ENCODE measurements at regions not wholly inside any gene's neighbourhood (a gene's known extent, or its start where the extent isn't known, plus 50 kb on each side); places are given as distances from the start of the nearest gene placed in this dataset.

GRCh38 chr4:58679886-58680285 is 1569.7 kb upstream of the IGFBP7 start:
- DNase-seq: no peak

- no peak for DNase-seq
Measured at GRCh38 chr4:58679051-58679450, 1568.9 kb upstream of the IGFBP7 start.

GRCh38 chr4:58669783-58670182 is 1559.6 kb upstream of the IGFBP7 start:
- DNase-seq: no peak

GRCh38 chr4:58665649-58666048 is 1555.5 kb upstream of the IGFBP7 start:
- no peak for DNase-seq

- no peak for DNase-seq
Measured at GRCh38 chr4:58658701-58659100, 1548.5 kb upstream of the IGFBP7 start.

- DNase-seq: no peak
Measured at GRCh38 chr4:58653251-58653650, 1543.1 kb upstream of the IGFBP7 start.

GRCh38 chr4:58649226-58649625 is 1539.0 kb upstream of the IGFBP7 start:
- DNase-seq: no peak

GRCh38 chr4:58646126-58646525 is 1535.9 kb upstream of the IGFBP7 start:
- DNase-seq: no peak

GRCh38 chr4:58644549-58644948 is 1534.4 kb upstream of the IGFBP7 start:
- no peak for DNase-seq

- no peak for DNase-seq
Measured at GRCh38 chr4:58636381-58636780, 1526.2 kb upstream of the IGFBP7 start.

- no peak for DNase-seq
Measured at GRCh38 chr4:58617226-58617625, 1507.0 kb upstream of the IGFBP7 start.

GRCh38 chr4:58611012-58611411 is 1500.8 kb upstream of the IGFBP7 start:
- DNase-seq: no peak

- no peak for DNase-seq
Measured at GRCh38 chr4:58606303-58606702, 1496.1 kb upstream of the IGFBP7 start.

- no peak for DNase-seq
Measured at GRCh38 chr4:58603951-58604350, 1493.8 kb upstream of the IGFBP7 start.

- DNase-seq: no peak
Measured at GRCh38 chr4:58602731-58603359, 1492.7 kb upstream of the IGFBP7 start.

GRCh38 chr4:58602022-58602421 is 1491.8 kb upstream of the IGFBP7 start:
- no peak for DNase-seq

- no peak for DNase-seq
Measured at GRCh38 chr4:58600290-58600689, 1490.1 kb upstream of the IGFBP7 start.

- no peak for DNase-seq
Measured at GRCh38 chr4:58590722-58591121, 1480.5 kb upstream of the IGFBP7 start.

GRCh38 chr4:58587856-58588255 is 1477.7 kb upstream of the IGFBP7 start:
- no peak for DNase-seq

- no peak for DNase-seq
Measured at GRCh38 chr4:58566260-58566659, 1456.1 kb upstream of the IGFBP7 start.

- DNase-seq: no peak
Measured at GRCh38 chr4:58564695-58565475, 1454.7 kb upstream of the IGFBP7 start.

- no peak for DNase-seq
Measured at GRCh38 chr4:58561170-58561569, 1451.0 kb upstream of the IGFBP7 start.

GRCh38 chr4:58560736-58561135 is 1450.6 kb upstream of the IGFBP7 start:
- no peak for DNase-seq

GRCh38 chr4:58553679-58554078 is 1443.5 kb upstream of the IGFBP7 start:
- no peak for DNase-seq

- no peak for DNase-seq
Measured at GRCh38 chr4:58553031-58553430, 1442.8 kb upstream of the IGFBP7 start.

Measured in activated CD4-positive, alpha-beta T cell treated with anti-CD3 and anti-CD28 coated beads, Interleukin-2, amount 50 U/mL, for 16 hours (primary cell).